ENCODE measurements at regions not wholly inside any gene's neighbourhood (a gene's known extent, or its start where the extent isn't known, plus 50 kb on each side); places are given as distances from the start of the nearest gene placed in this dataset.

DNA sequence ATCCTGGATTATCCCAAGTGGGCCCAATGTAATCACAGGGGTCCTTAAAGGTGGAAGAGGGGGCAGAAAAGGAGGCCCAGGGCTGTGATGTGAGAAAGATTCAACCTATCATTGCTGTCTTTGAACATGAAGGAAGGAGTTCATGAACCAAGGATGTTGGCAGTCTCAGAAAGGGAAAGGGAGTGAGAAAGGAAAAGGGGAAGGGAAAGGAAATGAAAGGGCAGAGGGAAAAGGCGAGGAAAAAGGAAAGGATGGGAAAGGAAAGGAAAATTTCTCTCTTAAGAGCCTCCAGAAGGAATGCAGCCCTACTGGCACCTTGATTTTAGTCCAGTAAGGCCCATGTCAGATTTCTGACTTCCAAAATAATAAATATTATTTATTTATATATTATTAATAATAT, 687.8 kb downstream of the COL12A1 start:
- TF ChIP-seq EZH2 (IDR thresholded peaks at IDR 0.05; ENCODE audit: borderline replicate concordance, insufficient read depth, low read depth, low read length, poor library complexity, severe bottlenecking), result no peak
- TF ChIP-seq, protein P1, sequence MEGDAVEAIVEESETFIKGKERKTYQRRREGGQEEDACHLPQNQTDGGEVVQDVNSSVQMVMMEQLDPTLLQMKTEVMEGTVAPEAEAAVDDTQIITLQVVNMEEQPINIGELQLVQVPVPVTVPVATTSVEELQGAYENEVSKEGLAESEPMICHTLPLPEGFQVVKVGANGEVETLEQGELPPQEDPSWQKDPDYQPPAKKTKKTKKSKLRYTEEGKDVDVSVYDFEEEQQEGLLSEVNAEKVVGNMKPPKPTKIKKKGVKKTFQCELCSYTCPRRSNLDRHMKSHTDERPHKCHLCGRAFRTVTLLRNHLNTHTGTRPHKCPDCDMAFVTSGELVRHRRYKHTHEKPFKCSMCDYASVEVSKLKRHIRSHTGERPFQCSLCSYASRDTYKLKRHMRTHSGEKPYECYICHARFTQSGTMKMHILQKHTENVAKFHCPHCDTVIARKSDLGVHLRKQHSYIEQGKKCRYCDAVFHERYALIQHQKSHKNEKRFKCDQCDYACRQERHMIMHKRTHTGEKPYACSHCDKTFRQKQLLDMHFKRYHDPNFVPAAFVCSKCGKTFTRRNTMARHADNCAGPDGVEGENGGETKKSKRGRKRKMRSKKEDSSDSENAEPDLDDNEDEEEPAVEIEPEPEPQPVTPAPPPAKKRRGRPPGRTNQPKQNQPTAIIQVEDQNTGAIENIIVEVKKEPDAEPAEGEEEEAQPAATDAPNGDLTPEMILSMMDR (IDR thresholded peaks at IDR 0.05), result no peak
- ChIA-PET POLR2A (no interaction called here), CTCF (no interaction called here)
- Mint-ChIP-seq H3K27me3 (no peaks in the 10 kb centered on the region), H3K27ac (no peak overlapping the region), H3K4me3 (no peak overlapping the region), H3K9me3 (ENCODE audit: insufficient read depth) (peaks cover 2% of the 10 kb centered on the region), H3K4me1 (no peaks in the 10 kb centered on the region)
- no peak overlapping the region for H3K4me2 ChIP-seq (replicated peaks; ENCODE audit: low read depth, low read length, poor library complexity, severe bottlenecking)
- WGBS (ENCODE audit: insufficient coverage), result no CpG with 5 or more reads among the region's 1 CpG
- H3K27ac ChIP-seq (ENCODE audit: low read length in 2 of 2), result no peak overlapping the region
- no peaks in the 10 kb centered on the region for H4K20me1 ChIP-seq (ENCODE audit: control insufficient read depth, insufficient read depth, low read length, poor library complexity, severe bottlenecking)
- no peak overlapping the region for H3K9ac ChIP-seq (ENCODE audit: low read length)
- H3K9me3 ChIP-seq (ENCODE audit: control extremely low read depth in 1 of 3, control insufficient read depth in 2 of 3, insufficient read depth in 1 of 3, low read length in 2 of 3), result peaks cover 0 to 2% (median 0%) of the 10 kb centered on the region in 3 donors
- H3K4me1 ChIP-seq (ENCODE audit: control insufficient read depth in 2 of 2, insufficient read depth in 2 of 2, low read length in 2 of 2), result no peaks in the 10 kb centered on the region
- H3K27me3 ChIP-seq (replicated peaks in 1 of 4; ENCODE audit: control extremely low read depth in 1 of 4, control insufficient read depth in 3 of 4, insufficient read depth in 4 of 4, low read length in 3 of 4), result no peaks in the 10 kb centered on the region
- no peak overlapping the region for H2AFZ ChIP-seq (ENCODE audit: insufficient read depth, low read depth, low read length, poor library complexity, severe bottlenecking)
- intact Hi-C loops (cut with micrococcal nuclease), result no loop called here
- H3K4me3 ChIP-seq (ENCODE audit: control extremely low read depth in 1 of 5, extremely low read depth in 1 of 5, insufficient read depth in 1 of 5, low read depth in 2 of 5, low read length in 4 of 5), result no peak overlapping the region
- no peaks in the 10 kb centered on the region for H3K36me3 ChIP-seq (replicated peaks in 1 of 2; ENCODE audit: control extremely low read depth in 1 of 2, control insufficient read depth in 1 of 2, extremely low read depth in 1 of 2, insufficient read depth in 2 of 2, low read length in 1 of 2)
- H3K79me2 ChIP-seq (ENCODE audit: control insufficient read depth, insufficient read depth, low read length), result no peaks in the 10 kb centered on the region
- DNase-seq (no peak), ATAC-seq (ENCODE audit: low read depth) (no peak)

DNA sequence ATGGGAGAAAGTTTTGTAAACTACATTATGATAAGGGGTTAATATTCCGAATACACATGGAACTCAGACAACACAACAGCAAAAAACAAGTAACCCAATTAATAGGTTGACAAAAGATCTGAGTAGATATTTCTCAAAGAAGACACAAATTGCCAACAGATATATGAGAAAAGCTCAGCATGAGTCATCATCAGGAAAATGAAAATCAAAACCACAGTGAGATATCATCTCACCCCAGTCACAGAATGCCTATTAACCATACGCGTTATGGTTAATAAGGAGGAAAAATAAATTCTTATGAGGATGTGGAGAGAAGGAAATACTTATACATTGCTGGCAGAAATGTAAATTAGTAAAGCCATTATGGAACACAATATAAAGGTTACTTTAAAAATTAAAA, 695.0 kb downstream of the COL12A1 start:
- WGBS (ENCODE audit: insufficient coverage), result no CpG with 5 or more reads among the region's 3 CpGs
- no peaks in the 10 kb centered on the region for H3K27me3 Mint-ChIP-seq
- TF ChIP-seq EZH2 (IDR thresholded peaks at IDR 0.05; ENCODE audit: borderline replicate concordance, insufficient read depth, low read depth, low read length, poor library complexity, severe bottlenecking), result no peak
- TF ChIP-seq, protein P1 (IDR thresholded peaks at IDR 0.05), result no peak
- no peak overlapping the region for H3K4me2 ChIP-seq (replicated peaks; ENCODE audit: low read depth, low read length, poor library complexity, severe bottlenecking)
- H3K4me3 Mint-ChIP-seq, result no peak overlapping the region
- no peak overlapping the region for H3K9ac ChIP-seq (ENCODE audit: low read length)
- H3K4me1 ChIP-seq (ENCODE audit: control insufficient read depth in 2 of 2, insufficient read depth in 2 of 2, low read length in 2 of 2), result no peaks in the 10 kb centered on the region
- H3K79me2 ChIP-seq (ENCODE audit: control insufficient read depth, insufficient read depth, low read length), result no peaks in the 10 kb centered on the region
- no peak overlapping the region for H2AFZ ChIP-seq (ENCODE audit: insufficient read depth, low read depth, low read length, poor library complexity, severe bottlenecking)
- H3K27ac ChIP-seq (ENCODE audit: low read length in 2 of 2), result no peak overlapping the region
- no peak overlapping the region for H3K27ac Mint-ChIP-seq
- no peak overlapping the region for H3K4me3 ChIP-seq (ENCODE audit: control extremely low read depth in 1 of 5, extremely low read depth in 1 of 5, insufficient read depth in 1 of 5, low read depth in 2 of 5, low read length in 4 of 5)
- H4K20me1 ChIP-seq (ENCODE audit: control insufficient read depth, insufficient read depth, low read length, poor library complexity, severe bottlenecking), result no peaks in the 10 kb centered on the region
- H3K4me1 Mint-ChIP-seq, result no peaks in the 10 kb centered on the region
- ChIA-PET CTCF (no interaction called here), POLR2A (no interaction called here)
- H3K27me3 ChIP-seq (replicated peaks in 1 of 4; ENCODE audit: control extremely low read depth in 1 of 4, control insufficient read depth in 3 of 4, insufficient read depth in 4 of 4, low read length in 3 of 4), result no peaks in the 10 kb centered on the region
- DNase-seq (no peak), ATAC-seq (ENCODE audit: low read depth) (no peak)
- H3K9me3 ChIP-seq (ENCODE audit: control extremely low read depth in 1 of 3, control insufficient read depth in 2 of 3, insufficient read depth in 1 of 3, low read length in 2 of 3), result peaks cover 0 to under 1% (median 0%) of the 10 kb centered on the region in 3 donors
- intact Hi-C loops (cut with micrococcal nuclease), result no loop called here
- H3K9me3 Mint-ChIP-seq (ENCODE audit: insufficient read depth), result peaks cover 12% of the 10 kb centered on the region
- no peaks in the 10 kb centered on the region for H3K36me3 ChIP-seq (replicated peaks in 1 of 2; ENCODE audit: control extremely low read depth in 1 of 2, control insufficient read depth in 1 of 2, extremely low read depth in 1 of 2, insufficient read depth in 2 of 2, low read length in 1 of 2)
